Retinal pigment epithelial cell (primary cell): ENCODE measurements at regions not wholly inside any gene's neighbourhood (a gene's known extent, or its start where the extent isn't known, plus 50 kb on each side); places are given as distances from the start of the nearest gene placed in this dataset.

Experiments
- DNase-seq: peaks from one replicate; pipeline ENCODE4 v3.0.0-alpha.2; 2010; ENCODE audit warnings: low read depth
- H3K4me3 ChIP-seq: 2 replicates; pipeline ENCODE4 v1.5.1; 2011; ENCODE audit warnings: mild to moderate bottlenecking, low read length, control low read depth, moderate library complexity
- TF ChIP-seq, protein P1 (sequence below): conservative IDR thresholded peaks from 2 replicates; pipeline ENCODE4 v1.5.1; 2011; ENCODE audit warnings: low read depth, low read length, control low read depth, inconsistent platforms

DNA sequence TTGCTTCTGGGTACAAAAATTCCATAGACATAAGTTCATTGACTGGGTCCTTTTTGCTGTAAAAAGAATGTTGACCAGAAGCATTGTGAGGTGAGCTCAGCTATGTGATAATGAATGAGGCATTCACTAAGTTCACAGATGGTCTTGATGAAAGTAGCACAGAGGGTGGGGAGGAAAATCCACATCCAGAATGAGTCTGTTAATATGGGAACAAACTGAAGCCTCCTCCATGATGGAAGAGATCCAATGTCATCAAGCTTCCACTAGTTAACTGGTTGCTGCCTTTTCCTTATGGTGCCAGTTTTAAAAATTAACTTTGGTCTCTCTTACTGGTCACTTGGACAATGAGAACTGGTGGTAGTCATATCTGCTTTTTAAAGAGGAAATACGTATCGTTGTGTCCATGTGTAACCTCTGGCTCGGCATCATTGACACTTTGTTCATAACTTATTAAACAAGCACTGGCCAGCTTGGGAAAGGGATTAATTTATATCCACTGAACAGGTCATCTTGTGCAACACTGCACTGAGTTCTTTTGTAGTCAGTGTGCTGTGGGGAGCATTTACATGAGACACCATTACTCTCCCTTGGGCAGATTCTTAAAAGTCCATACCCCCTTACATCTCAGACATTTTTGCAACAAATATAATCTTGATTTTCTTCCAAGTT, 88.6 kb downstream of the ADAMTS1 start:
- DNase-seq, result no peak
- no peak overlapping the region for H3K4me3 ChIP-seq
- TF ChIP-seq, protein P1, sequence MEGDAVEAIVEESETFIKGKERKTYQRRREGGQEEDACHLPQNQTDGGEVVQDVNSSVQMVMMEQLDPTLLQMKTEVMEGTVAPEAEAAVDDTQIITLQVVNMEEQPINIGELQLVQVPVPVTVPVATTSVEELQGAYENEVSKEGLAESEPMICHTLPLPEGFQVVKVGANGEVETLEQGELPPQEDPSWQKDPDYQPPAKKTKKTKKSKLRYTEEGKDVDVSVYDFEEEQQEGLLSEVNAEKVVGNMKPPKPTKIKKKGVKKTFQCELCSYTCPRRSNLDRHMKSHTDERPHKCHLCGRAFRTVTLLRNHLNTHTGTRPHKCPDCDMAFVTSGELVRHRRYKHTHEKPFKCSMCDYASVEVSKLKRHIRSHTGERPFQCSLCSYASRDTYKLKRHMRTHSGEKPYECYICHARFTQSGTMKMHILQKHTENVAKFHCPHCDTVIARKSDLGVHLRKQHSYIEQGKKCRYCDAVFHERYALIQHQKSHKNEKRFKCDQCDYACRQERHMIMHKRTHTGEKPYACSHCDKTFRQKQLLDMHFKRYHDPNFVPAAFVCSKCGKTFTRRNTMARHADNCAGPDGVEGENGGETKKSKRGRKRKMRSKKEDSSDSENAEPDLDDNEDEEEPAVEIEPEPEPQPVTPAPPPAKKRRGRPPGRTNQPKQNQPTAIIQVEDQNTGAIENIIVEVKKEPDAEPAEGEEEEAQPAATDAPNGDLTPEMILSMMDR, result no peak

DNA sequence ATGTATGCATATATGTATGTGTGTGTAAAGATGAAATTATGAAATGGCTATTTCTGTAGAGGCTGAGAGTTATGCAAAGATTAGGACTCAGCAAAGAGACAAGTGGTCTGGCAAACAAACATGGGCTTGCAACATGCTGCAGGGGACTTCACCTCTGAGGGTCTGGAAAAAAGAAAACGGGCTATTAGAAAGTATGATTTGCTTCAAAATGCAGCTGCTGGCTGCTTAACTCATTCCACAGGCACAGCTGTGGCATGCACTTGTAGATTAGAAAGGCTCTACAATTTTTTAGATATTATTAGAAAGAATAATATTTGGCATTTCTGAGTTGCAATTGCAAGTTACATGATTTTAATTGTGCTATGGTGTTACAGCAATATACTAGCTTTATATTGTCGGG, 90.4 kb downstream of the ADAMTS1 start:
- DNase-seq, result no peak
- TF ChIP-seq, protein P1, result no peak
- H3K4me3 ChIP-seq, result no peak overlapping the region

- TF ChIP-seq, protein P1, result no peak
- no peak overlapping the region for H3K4me3 ChIP-seq
- no peak for DNase-seq
Measured at GRCh38 chr21:26753822-26754221, 91.4 kb downstream of the ADAMTS1 start.

DNA sequence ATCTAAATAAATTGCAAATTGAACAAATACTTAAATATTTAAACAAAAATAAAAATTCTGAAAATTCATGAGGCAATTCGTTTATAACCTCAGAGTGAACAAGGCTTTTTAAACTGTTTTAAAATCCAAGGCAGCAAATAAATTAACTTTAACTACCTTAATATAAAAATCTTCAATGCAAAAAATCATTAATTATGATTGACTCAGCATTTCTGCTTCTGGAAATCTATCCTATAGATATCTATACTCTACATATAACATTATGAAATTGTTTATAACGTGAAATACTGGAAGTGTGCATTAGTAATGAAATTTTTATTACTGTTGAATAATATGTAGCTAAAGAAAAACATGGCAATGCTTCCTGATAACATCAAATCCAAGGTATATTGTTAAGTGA, 92.4 kb downstream of the ADAMTS1 start:
- DNase-seq, result no peak
- no peak overlapping the region for H3K4me3 ChIP-seq
- TF ChIP-seq, protein P1, result no peak

DNA sequence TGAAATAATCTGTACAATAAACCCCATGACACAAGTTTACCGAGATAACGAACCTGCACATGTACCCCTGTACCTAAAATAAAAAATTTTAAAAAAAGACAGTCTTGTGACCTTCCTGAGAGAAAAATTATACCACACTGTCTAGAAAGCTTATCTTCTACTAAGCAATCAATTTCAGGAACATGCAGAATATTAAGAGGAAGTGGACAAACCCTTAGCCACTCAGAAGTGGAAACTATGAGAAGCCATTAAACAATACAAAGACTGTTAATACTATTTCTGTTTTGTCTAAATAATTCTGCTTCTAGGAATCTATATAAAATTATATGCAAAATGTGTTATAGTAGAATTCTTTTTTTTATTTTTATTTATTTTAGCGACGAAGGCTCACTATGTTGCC, 93.9 kb downstream of the ADAMTS1 start:
- H3K4me3 ChIP-seq, result no peak overlapping the region
- TF ChIP-seq, protein P1, result no peak
- no peak for DNase-seq

GRCh38 chr21:26748066-26748465, 97.1 kb downstream of the ADAMTS1 start:
- H3K4me3 ChIP-seq, result no peak overlapping the region
- DNase-seq, result no peak
- TF ChIP-seq, protein P1, result no peak

GRCh38 chr21:26747216-26747615, 98.0 kb downstream of the ADAMTS1 start:
- no peak for DNase-seq
- H3K4me3 ChIP-seq, result no peak overlapping the region
- TF ChIP-seq, protein P1, result no peak
